ENCODE measurements at regions not wholly inside any gene's neighbourhood (a gene's known extent, or its start where the extent isn't known, plus 50 kb on each side); places are given as distances from the start of the nearest gene placed in this dataset.

- peaks cover 0 to 5% of the 10 kb centered on the region in 2 donors for H3K27me3 ChIP-seq (ENCODE audit: control insufficient read depth in 1 of 2, insufficient read depth in 2 of 2, low read length in 2 of 2)
- H3K27ac ChIP-seq (ENCODE audit: low read length) = no peak overlapping the region
- peaks cover 2% of the 10 kb centered on the region for H3K4me1 ChIP-seq (ENCODE audit: control insufficient read depth, insufficient read depth, low read length)
- no peaks in the 10 kb centered on the region for H3K36me3 ChIP-seq (ENCODE audit: control insufficient read depth in 2 of 2, insufficient read depth in 2 of 2, low read length in 2 of 2)
- H3K9me3 ChIP-seq (ENCODE audit: control insufficient read depth in 2 of 2, low read length in 2 of 2) = no peaks in the 10 kb centered on the region
- no peak overlapping the region for H3K4me3 ChIP-seq (ENCODE audit: low read length in 2 of 2)
- H3K9ac ChIP-seq (ENCODE audit: low read length in 2 of 2) = no peak overlapping the region
Measured at GRCh38 chr17:79538291-79538690, 72.6 kb downstream of the RBFOX3 start.

GRCh38 chr17:79537686-79538085, 73.2 kb downstream of the RBFOX3 start:
- no peaks in the 10 kb centered on the region for H3K36me3 ChIP-seq (ENCODE audit: control insufficient read depth in 2 of 2, insufficient read depth in 2 of 2, low read length in 2 of 2)
- H3K9me3 ChIP-seq (ENCODE audit: control insufficient read depth in 2 of 2, low read length in 2 of 2) = no peaks in the 10 kb centered on the region
- no peak overlapping the region for H3K4me3 ChIP-seq (ENCODE audit: low read length in 2 of 2)
- H3K27me3 ChIP-seq (ENCODE audit: control insufficient read depth in 1 of 2, insufficient read depth in 2 of 2, low read length in 2 of 2) = peaks cover 0 to 3% of the 10 kb centered on the region in 2 donors
- H3K27ac ChIP-seq (ENCODE audit: low read length) = no peak overlapping the region
- no peaks in the 10 kb centered on the region for H3K4me1 ChIP-seq (ENCODE audit: control insufficient read depth, insufficient read depth, low read length)
- no peak overlapping the region for H3K9ac ChIP-seq (ENCODE audit: low read length in 2 of 2)

- no peak overlapping the region for H3K9ac ChIP-seq (ENCODE audit: low read length in 2 of 2)
- H3K27ac ChIP-seq (ENCODE audit: low read length) = no peak overlapping the region
- no peaks in the 10 kb centered on the region for H3K9me3 ChIP-seq (ENCODE audit: control insufficient read depth in 2 of 2, low read length in 2 of 2)
- H3K4me1 ChIP-seq (ENCODE audit: control insufficient read depth, insufficient read depth, low read length) = no peaks in the 10 kb centered on the region
- peaks cover 0 to 6% of the 10 kb centered on the region in 2 donors for H3K27me3 ChIP-seq (ENCODE audit: control insufficient read depth in 1 of 2, insufficient read depth in 2 of 2, low read length in 2 of 2)
- H3K36me3 ChIP-seq (ENCODE audit: control insufficient read depth in 2 of 2, insufficient read depth in 2 of 2, low read length in 2 of 2) = no peaks in the 10 kb centered on the region
- no peak overlapping the region for H3K4me3 ChIP-seq (ENCODE audit: low read length in 2 of 2)
Measured at GRCh38 chr17:79537061-79537460, 73.8 kb downstream of the RBFOX3 start.

- H3K4me1 ChIP-seq (ENCODE audit: control insufficient read depth, insufficient read depth, low read length) = no peaks in the 10 kb centered on the region
- no peak overlapping the region for H3K9ac ChIP-seq (ENCODE audit: low read length in 2 of 2)
- H3K36me3 ChIP-seq (ENCODE audit: control insufficient read depth in 2 of 2, insufficient read depth in 2 of 2, low read length in 2 of 2) = no peaks in the 10 kb centered on the region
- H3K27ac ChIP-seq (ENCODE audit: low read length) = no peak overlapping the region
- H3K9me3 ChIP-seq (ENCODE audit: control insufficient read depth in 2 of 2, low read length in 2 of 2) = no peaks in the 10 kb centered on the region
- peaks cover 0 to 6% of the 10 kb centered on the region in 2 donors for H3K27me3 ChIP-seq (ENCODE audit: control insufficient read depth in 1 of 2, insufficient read depth in 2 of 2, low read length in 2 of 2)
- H3K4me3 ChIP-seq (ENCODE audit: low read length in 2 of 2) = no peak overlapping the region
Measured at GRCh38 chr17:79536212-79536840, 74.5 kb downstream of the RBFOX3 start.

GRCh38 chr17:79535728-79536025, 75.2 kb downstream of the RBFOX3 start:
- H3K4me1 ChIP-seq (ENCODE audit: control insufficient read depth, insufficient read depth, low read length) = no peaks in the 10 kb centered on the region
- H3K27me3 ChIP-seq (ENCODE audit: control insufficient read depth in 1 of 2, insufficient read depth in 2 of 2, low read length in 2 of 2) = peaks cover 0 to 8% of the 10 kb centered on the region in 2 donors

GRCh38 chr17:79534851-79535727, 75.8 kb downstream of the RBFOX3 start:
- Histone ChIP-seq H3K9ac (ENCODE audit: low read length in 2 of 2) (no peak overlapping the region), H3K4me3 (ENCODE audit: low read length in 2 of 2) (no peak overlapping the region), H3K27me3 (ENCODE audit: control insufficient read depth in 1 of 2, insufficient read depth in 2 of 2, low read length in 2 of 2) (peaks cover 0 to 7% of the 10 kb centered on the region in 2 donors), H3K9me3 (ENCODE audit: control insufficient read depth in 2 of 2, low read length in 2 of 2) (no peaks in the 10 kb centered on the region), H3K4me1 (ENCODE audit: control insufficient read depth, insufficient read depth, low read length) (no peaks in the 10 kb centered on the region), H3K27ac (ENCODE audit: low read length) (no peak overlapping the region), H3K36me3 (ENCODE audit: control insufficient read depth in 2 of 2, insufficient read depth in 2 of 2, low read length in 2 of 2) (no peaks in the 10 kb centered on the region)

More at GRCh38 chr17:79535728-79536025, 75.2 kb downstream of the RBFOX3 start:
- Histone ChIP-seq H3K36me3 (ENCODE audit: control insufficient read depth in 2 of 2, insufficient read depth in 2 of 2, low read length in 2 of 2) (no peaks in the 10 kb centered on the region), H3K27ac (ENCODE audit: low read length) (no peak overlapping the region), H3K9me3 (ENCODE audit: control insufficient read depth in 2 of 2, low read length in 2 of 2) (no peaks in the 10 kb centered on the region), H3K4me3 (ENCODE audit: low read length in 2 of 2) (no peak overlapping the region), H3K9ac (ENCODE audit: low read length in 2 of 2) (no peak overlapping the region)

GRCh38 chr17:79534111-79534510, 76.7 kb downstream of the RBFOX3 start:
- H3K27me3 ChIP-seq (ENCODE audit: control insufficient read depth in 1 of 2, insufficient read depth in 2 of 2, low read length in 2 of 2) = peaks cover 0 to 5% of the 10 kb centered on the region in 2 donors

GRCh38 chr17:79533116-79533515, 77.7 kb downstream of the RBFOX3 start:
- no peak overlapping the region for H3K27ac ChIP-seq (ENCODE audit: low read length)
- H3K9me3 ChIP-seq (ENCODE audit: control insufficient read depth in 2 of 2, low read length in 2 of 2) = no peaks in the 10 kb centered on the region
- H3K27me3 ChIP-seq (ENCODE audit: control insufficient read depth in 1 of 2, insufficient read depth in 2 of 2, low read length in 2 of 2) = peaks cover 0 to 5% of the 10 kb centered on the region in 2 donors
- no peak overlapping the region for H3K4me3 ChIP-seq (ENCODE audit: low read length in 2 of 2)
- H3K4me1 ChIP-seq (ENCODE audit: control insufficient read depth, insufficient read depth, low read length) = no peaks in the 10 kb centered on the region
- H3K9ac ChIP-seq (ENCODE audit: low read length in 2 of 2) = no peak overlapping the region
- H3K36me3 ChIP-seq (ENCODE audit: control insufficient read depth in 2 of 2, insufficient read depth in 2 of 2, low read length in 2 of 2) = no peaks in the 10 kb centered on the region

More at GRCh38 chr17:79534111-79534510, 76.7 kb downstream of the RBFOX3 start:
- Histone ChIP-seq H3K9me3 (ENCODE audit: control insufficient read depth in 2 of 2, low read length in 2 of 2) (no peaks in the 10 kb centered on the region), H3K36me3 (ENCODE audit: control insufficient read depth in 2 of 2, insufficient read depth in 2 of 2, low read length in 2 of 2) (no peaks in the 10 kb centered on the region), H3K9ac (ENCODE audit: low read length in 2 of 2) (no peak overlapping the region), H3K4me1 (ENCODE audit: control insufficient read depth, insufficient read depth, low read length) (no peaks in the 10 kb centered on the region), H3K27ac (ENCODE audit: low read length) (no peak overlapping the region), H3K4me3 (ENCODE audit: low read length in 2 of 2) (no peak overlapping the region)

GRCh38 chr17:79532107-79532790, 78.6 kb downstream of the RBFOX3 start:
- Histone ChIP-seq H3K4me1 (ENCODE audit: control insufficient read depth, insufficient read depth, low read length) (no peaks in the 10 kb centered on the region), H3K36me3 (ENCODE audit: control insufficient read depth in 2 of 2, insufficient read depth in 2 of 2, low read length in 2 of 2) (no peaks in the 10 kb centered on the region), H3K9ac (ENCODE audit: low read length in 2 of 2) (no peak overlapping the region), H3K4me3 (ENCODE audit: low read length in 2 of 2) (no peak overlapping the region), H3K27ac (ENCODE audit: low read length) (no peak overlapping the region), H3K9me3 (ENCODE audit: control insufficient read depth in 2 of 2, low read length in 2 of 2) (no peaks in the 10 kb centered on the region), H3K27me3 (ENCODE audit: control insufficient read depth in 1 of 2, insufficient read depth in 2 of 2, low read length in 2 of 2) (peaks cover 0 to 5% of the 10 kb centered on the region in 2 donors)

GRCh38 chr17:79531191-79532095, 79.4 kb downstream of the RBFOX3 start:
- peaks cover 0 to 8% of the 10 kb centered on the region in 2 donors for H3K27me3 ChIP-seq (ENCODE audit: control insufficient read depth in 1 of 2, insufficient read depth in 2 of 2, low read length in 2 of 2)
- H3K4me1 ChIP-seq (ENCODE audit: control insufficient read depth, insufficient read depth, low read length) = no peaks in the 10 kb centered on the region
- H3K27ac ChIP-seq (ENCODE audit: low read length) = no peak overlapping the region
- no peak overlapping the region for H3K4me3 ChIP-seq (ENCODE audit: low read length in 2 of 2)
- H3K9ac ChIP-seq (ENCODE audit: low read length in 2 of 2) = no peak overlapping the region
- no peaks in the 10 kb centered on the region for H3K9me3 ChIP-seq (ENCODE audit: control insufficient read depth in 2 of 2, low read length in 2 of 2)
- H3K36me3 ChIP-seq (ENCODE audit: control insufficient read depth in 2 of 2, insufficient read depth in 2 of 2, low read length in 2 of 2) = no peaks in the 10 kb centered on the region
